ENCODE measurements at regions not wholly inside any gene's neighbourhood (a gene's known extent, or its start where the extent isn't known, plus 50 kb on each side); places are given as distances from the start of the nearest gene placed in this dataset.

DNA sequence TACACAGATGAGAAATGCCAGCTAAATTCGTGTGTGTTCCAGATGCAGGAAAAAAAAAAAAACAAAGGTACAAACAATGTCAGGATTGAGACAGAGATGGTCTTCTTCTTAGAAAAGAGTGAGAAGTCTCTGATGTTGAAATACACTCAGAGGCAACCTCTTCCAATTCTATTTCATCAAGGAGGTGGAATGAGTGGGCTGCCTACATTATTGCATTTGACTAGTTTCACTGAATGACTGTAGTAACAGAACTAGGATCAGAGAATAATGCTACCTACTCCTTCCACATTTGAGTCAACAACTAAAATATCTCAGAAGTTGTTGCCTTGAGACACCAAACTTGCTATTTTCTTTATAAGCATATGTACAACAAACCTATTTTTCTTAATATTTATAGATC, 1332.2 kb upstream of the FLRT2 start:
- Histone ChIP-seq H3K9me3 (ENCODE audit: low read length) (no peaks in the 10 kb centered on the region), H3K9ac (ENCODE audit: low read length) (no peak overlapping the region), H3K27me3 (ENCODE audit: insufficient read depth, low read depth, low read length) (no peaks in the 10 kb centered on the region), H4K20me1 (ENCODE audit: insufficient read depth) (no peaks in the 10 kb centered on the region), H3K4me3 (ENCODE audit: low read length) (no peak overlapping the region), H3F3A (ENCODE audit: insufficient read depth, low read length, poor library complexity, severe bottlenecking) (no peaks in the 10 kb centered on the region), H3K27ac (ENCODE audit: low read length) (no peak overlapping the region), H3K79me2 (replicated peaks; ENCODE audit: insufficient read depth, low read length) (no peaks in the 10 kb centered on the region), H2AFZ (ENCODE audit: low read depth, low read length) (no peak overlapping the region), H3K36me3 (ENCODE audit: insufficient read depth, low read length) (no peaks in the 10 kb centered on the region), H3K4me2 (ENCODE audit: low read length) (no peak overlapping the region), H3K9me2 (ENCODE audit: insufficient read depth, low read length) (no peaks in the 10 kb centered on the region)
- no peak for TF ChIP-seq TAF1 (IDR thresholded peaks at IDR 0.05; ENCODE audit: low read depth)
- TF ChIP-seq CTCF (IDR thresholded peaks at IDR 0.05; ENCODE audit: poor library complexity, severe bottlenecking): no peak
- no peak for TF ChIP-seq EP300 (conservative IDR thresholded peaks at IDR 0.05; ENCODE audit: poor library complexity, severe bottlenecking)
- TF ChIP-seq SMC3 (conservative IDR thresholded peaks at IDR 0.05; ENCODE audit: poor library complexity): no peak
- no peak for TF ChIP-seq MXI1 (conservative IDR thresholded peaks at IDR 0.05; ENCODE audit: poor library complexity, severe bottlenecking)
- no peak for TF ChIP-seq POLR2AphosphoS5 (IDR thresholded peaks at IDR 0.05)
- no peak for TF ChIP-seq EZH2 (IDR thresholded peaks at IDR 0.05; ENCODE audit: borderline replicate concordance, insufficient read depth, low read length, poor library complexity, severe bottlenecking)
- no peak for TF ChIP-seq RAD21 (conservative IDR thresholded peaks at IDR 0.05)
- TF ChIP-seq, protein P1, sequence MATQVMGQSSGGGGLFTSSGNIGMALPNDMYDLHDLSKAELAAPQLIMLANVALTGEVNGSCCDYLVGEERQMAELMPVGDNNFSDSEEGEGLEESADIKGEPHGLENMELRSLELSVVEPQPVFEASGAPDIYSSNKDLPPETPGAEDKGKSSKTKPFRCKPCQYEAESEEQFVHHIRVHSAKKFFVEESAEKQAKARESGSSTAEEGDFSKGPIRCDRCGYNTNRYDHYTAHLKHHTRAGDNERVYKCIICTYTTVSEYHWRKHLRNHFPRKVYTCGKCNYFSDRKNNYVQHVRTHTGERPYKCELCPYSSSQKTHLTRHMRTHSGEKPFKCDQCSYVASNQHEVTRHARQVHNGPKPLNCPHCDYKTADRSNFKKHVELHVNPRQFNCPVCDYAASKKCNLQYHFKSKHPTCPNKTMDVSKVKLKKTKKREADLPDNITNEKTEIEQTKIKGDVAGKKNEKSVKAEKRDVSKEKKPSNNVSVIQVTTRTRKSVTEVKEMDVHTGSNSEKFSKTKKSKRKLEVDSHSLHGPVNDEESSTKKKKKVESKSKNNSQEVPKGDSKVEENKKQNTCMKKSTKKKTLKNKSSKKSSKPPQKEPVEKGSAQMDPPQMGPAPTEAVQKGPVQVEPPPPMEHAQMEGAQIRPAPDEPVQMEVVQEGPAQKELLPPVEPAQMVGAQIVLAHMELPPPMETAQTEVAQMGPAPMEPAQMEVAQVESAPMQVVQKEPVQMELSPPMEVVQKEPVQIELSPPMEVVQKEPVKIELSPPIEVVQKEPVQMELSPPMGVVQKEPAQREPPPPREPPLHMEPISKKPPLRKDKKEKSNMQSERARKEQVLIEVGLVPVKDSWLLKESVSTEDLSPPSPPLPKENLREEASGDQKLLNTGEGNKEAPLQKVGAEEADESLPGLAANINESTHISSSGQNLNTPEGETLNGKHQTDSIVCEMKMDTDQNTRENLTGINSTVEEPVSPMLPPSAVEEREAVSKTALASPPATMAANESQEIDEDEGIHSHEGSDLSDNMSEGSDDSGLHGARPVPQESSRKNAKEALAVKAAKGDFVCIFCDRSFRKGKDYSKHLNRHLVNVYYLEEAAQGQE (IDR thresholded peaks at IDR 0.05; ENCODE audit: borderline replicate concordance): no peak

- H3K4me3 ChIP-seq (ENCODE audit: low read length): no peak overlapping the region
These were observed 1327.5 kb upstream of the FLRT2 start for GRCh38 chr14:84202486-84202885.

More at GRCh38 chr14:84202486-84202885, 1327.5 kb upstream of the FLRT2 start:
- Histone ChIP-seq H3K9ac (ENCODE audit: low read length) (no peak overlapping the region), H3K9me3 (ENCODE audit: low read length) (no peaks in the 10 kb centered on the region), H3K79me2 (replicated peaks; ENCODE audit: insufficient read depth, low read length) (no peaks in the 10 kb centered on the region), H3K9me2 (ENCODE audit: insufficient read depth, low read length) (no peaks in the 10 kb centered on the region), H3K27ac (ENCODE audit: low read length) (no peak overlapping the region), H4K20me1 (ENCODE audit: insufficient read depth) (no peaks in the 10 kb centered on the region), H3K4me2 (ENCODE audit: low read length) (no peak overlapping the region), H3F3A (ENCODE audit: insufficient read depth, low read length, poor library complexity, severe bottlenecking) (no peaks in the 10 kb centered on the region), H3K36me3 (ENCODE audit: insufficient read depth, low read length) (no peaks in the 10 kb centered on the region), H2AFZ (ENCODE audit: low read depth, low read length) (no peak overlapping the region), H3K27me3 (ENCODE audit: insufficient read depth, low read depth, low read length) (no peaks in the 10 kb centered on the region)
- TF ChIP-seq, protein P1 (IDR thresholded peaks at IDR 0.05; ENCODE audit: borderline replicate concordance): no peak
